ENCODE measurements at regions not wholly inside any gene's neighbourhood (a gene's known extent, or its start where the extent isn't known, plus 50 kb on each side); places are given as distances from the start of the nearest gene placed in this dataset.

- no peak for DNase-seq
Measured at GRCh38 chr21:25126564-25126963, 480.7 kb downstream of the MRPL39 start.

GRCh38 chr21:25118648-25119047 is 488.6 kb downstream of the MRPL39 start:
- no peak for DNase-seq

- no peak for DNase-seq
Measured at GRCh38 chr21:25115021-25115420, 492.3 kb downstream of the MRPL39 start.

GRCh38 chr21:25107708-25108107 is 499.6 kb downstream of the MRPL39 start:
- no peak for DNase-seq

- DNase-seq: no peak
Measured at GRCh38 chr21:25103500-25104207, 503.6 kb downstream of the MRPL39 start.

GRCh38 chr21:25097648-25098047 is 509.6 kb downstream of the MRPL39 start:
- no peak for DNase-seq

- no peak for DNase-seq
Measured at GRCh38 chr21:25094695-25095094, 512.6 kb downstream of the MRPL39 start.

- no peak for DNase-seq
Measured at GRCh38 chr21:25092441-25093011, 514.8 kb downstream of the MRPL39 start.

- no peak for DNase-seq
Measured at GRCh38 chr21:25081096-25081495, 526.2 kb downstream of the MRPL39 start.

- DNase-seq: no peak
Measured at GRCh38 chr21:25080661-25081060, 526.6 kb downstream of the MRPL39 start.

- no peak for DNase-seq
Measured at GRCh38 chr21:25080141-25080540, 527.1 kb downstream of the MRPL39 start.

GRCh38 chr21:25079053-25079452 is 528.2 kb downstream of the MRPL39 start:
- no peak for DNase-seq

- DNase-seq: no peak
Measured at GRCh38 chr21:25062061-25062460, 545.2 kb downstream of the MRPL39 start.

GRCh38 chr21:25054689-25055088 is 552.6 kb downstream of the MRPL39 start:
- no peak for DNase-seq

GRCh38 chr21:25039461-25040380 is 567.6 kb downstream of the MRPL39 start:
- no peak for DNase-seq

GRCh38 chr21:25036775-25037174 is 570.5 kb downstream of the MRPL39 start:
- no peak for DNase-seq

- no peak for DNase-seq
Measured at GRCh38 chr21:25031750-25032149, 575.5 kb downstream of the MRPL39 start.

- DNase-seq: no peak
Measured at GRCh38 chr21:25029580-25029979, 577.7 kb downstream of the MRPL39 start.

- DNase-seq: no peak
Measured at GRCh38 chr21:25025596-25025995, 581.7 kb downstream of the MRPL39 start.

- DNase-seq: no peak
Measured at GRCh38 chr21:25024639-25025038, 582.6 kb downstream of the MRPL39 start.

- no peak for DNase-seq
Measured at GRCh38 chr21:25005388-25005787, 601.9 kb downstream of the MRPL39 start.

- no peak for DNase-seq
Measured at GRCh38 chr21:25002676-25003075, 604.6 kb downstream of the MRPL39 start.

- no peak for DNase-seq
Measured at GRCh38 chr21:24995216-24995615, 612.1 kb downstream of the MRPL39 start.

GRCh38 chr21:24994717-24995116 is 612.6 kb downstream of the MRPL39 start:
- DNase-seq: no peak

All from activated T-cell treated with anti-CD3 and anti-CD28 coated beads, Interleukin-2, amount 50 U/mL, for 48 hours (primary cell).